ENCODE measurements at regions not wholly inside any gene's neighbourhood (a gene's known extent, or its start where the extent isn't known, plus 50 kb on each side); places are given as distances from the start of the nearest gene placed in this dataset.
"Not testable (repeated sequence)": the region's sequence is repeated elsewhere in the genome, so short reads cannot be mapped to it uniquely, and the experiment has no call there.

GRCh38 chr5:83799020-83799419 lies 78.4 kb upstream of the HAPLN1 start:
- TF ChIP-seq YY1 (tag by site-specific recombination; IDR thresholded peaks at IDR 0.05); ZNF280C (tag by site-specific recombination; IDR thresholded peaks at IDR 0.05); ZSCAN30 (tag by site-specific recombination; IDR thresholded peaks at IDR 0.05); ZNF530 (tag by site-specific recombination; IDR thresholded peaks at IDR 0.05; ENCODE audit: low read depth); FEZF1 (tag by site-specific recombination; IDR thresholded peaks at IDR 0.05); ZNF416 (tag by site-specific recombination; IDR thresholded peaks at IDR 0.05); ZNF274 (IDR thresholded peaks at IDR 0.05; ENCODE audit: low read length); ZNF274 (tag by site-specific recombination; IDR thresholded peaks at IDR 0.05; ENCODE audit: borderline replicate concordance): not testable (repeated sequence)
- TF ChIP-seq, protein P1, sequence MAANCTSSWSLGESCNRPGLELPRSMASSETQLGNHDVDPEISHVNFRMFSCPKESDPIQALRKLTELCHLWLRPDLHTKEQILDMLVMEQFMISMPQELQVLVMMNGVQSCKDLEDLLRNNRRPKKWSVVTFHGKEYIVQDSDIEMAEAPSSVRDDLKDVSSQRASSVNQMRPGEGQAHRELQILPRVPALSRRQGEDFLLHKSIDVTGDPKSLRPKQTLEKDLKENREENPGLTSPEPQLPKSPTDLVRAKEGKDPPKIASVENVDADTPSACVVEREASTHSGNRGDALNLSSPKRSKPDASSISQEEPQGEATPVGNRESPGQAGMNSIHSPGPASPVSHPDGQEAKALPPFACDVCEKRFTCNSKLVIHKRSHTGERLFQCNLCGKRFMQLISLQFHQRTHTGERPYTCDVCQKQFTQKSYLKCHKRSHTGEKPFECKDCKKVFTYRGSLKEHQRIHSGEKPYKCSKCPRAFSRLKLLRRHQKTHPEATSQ (tag by site-specific recombination; IDR thresholded peaks at IDR 0.05) = not testable (repeated sequence)
- TF ChIP-seq, protein P2, sequence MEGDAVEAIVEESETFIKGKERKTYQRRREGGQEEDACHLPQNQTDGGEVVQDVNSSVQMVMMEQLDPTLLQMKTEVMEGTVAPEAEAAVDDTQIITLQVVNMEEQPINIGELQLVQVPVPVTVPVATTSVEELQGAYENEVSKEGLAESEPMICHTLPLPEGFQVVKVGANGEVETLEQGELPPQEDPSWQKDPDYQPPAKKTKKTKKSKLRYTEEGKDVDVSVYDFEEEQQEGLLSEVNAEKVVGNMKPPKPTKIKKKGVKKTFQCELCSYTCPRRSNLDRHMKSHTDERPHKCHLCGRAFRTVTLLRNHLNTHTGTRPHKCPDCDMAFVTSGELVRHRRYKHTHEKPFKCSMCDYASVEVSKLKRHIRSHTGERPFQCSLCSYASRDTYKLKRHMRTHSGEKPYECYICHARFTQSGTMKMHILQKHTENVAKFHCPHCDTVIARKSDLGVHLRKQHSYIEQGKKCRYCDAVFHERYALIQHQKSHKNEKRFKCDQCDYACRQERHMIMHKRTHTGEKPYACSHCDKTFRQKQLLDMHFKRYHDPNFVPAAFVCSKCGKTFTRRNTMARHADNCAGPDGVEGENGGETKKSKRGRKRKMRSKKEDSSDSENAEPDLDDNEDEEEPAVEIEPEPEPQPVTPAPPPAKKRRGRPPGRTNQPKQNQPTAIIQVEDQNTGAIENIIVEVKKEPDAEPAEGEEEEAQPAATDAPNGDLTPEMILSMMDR (tag by site-specific recombination; IDR thresholded peaks at IDR 0.05) = not testable (repeated sequence)
